SK-N-SH treated with all-trans-retinoic acid at 6 μM for 48 hours (cell line): ENCODE measurements at regions not wholly inside any gene's neighbourhood (a gene's known extent, or its start where the extent isn't known, plus 50 kb on each side); places are given as distances from the start of the nearest gene placed in this dataset.
"Not testable (repeated sequence)": the region's sequence is repeated elsewhere in the genome, so short reads cannot be mapped to it uniquely, and the experiment has no call there.

Experiments
- ATAC-seq: fragments of 200-7000 bp; cut with Tn5 transposase; 3 replicates; pipeline ENCODE4 v1.9.1; 2020; ENCODE audit warnings: mild to moderate bottlenecking, moderate library complexity
- ARNTL ChIP-seq: fragments of 450-650 bp; formaldehyde crosslinking; IDR thresholded peaks from 2 replicates; pipeline ENCODE4 v1.5.0; 2020; ENCODE audit warnings: low read depth, mild to moderate bottlenecking, moderate library complexity, borderline replicate concordance
- BACH2 ChIP-seq: fragments of 250-450 bp; sonication (Bioruptor Pico); IDR thresholded peaks from 2 replicates; pipeline ENCODE4 v1.9.0; 2021; ENCODE audit warnings: mild to moderate bottlenecking, borderline replicate concordance
- CSDC2 ChIP-seq: fragments of 250-450 bp; sonication (Bioruptor Pico); IDR thresholded peaks from 2 replicates; pipeline ENCODE4 v1.5.0; 2020; ENCODE audit warnings: mild to moderate bottlenecking, moderate library complexity
- ESRRG ChIP-seq: fragments of 250-450 bp; sonication (Bioruptor Pico); IDR thresholded peaks from 2 replicates; pipeline ENCODE4 v1.6.1; 2021; ENCODE audit warnings: mild to moderate bottlenecking
- GLIS3 ChIP-seq: fragments of 250-450 bp; sonication (Bioruptor Pico); IDR thresholded peaks from 2 replicates; pipeline ENCODE4 v1.5.0; 2020; ENCODE audit warnings: mild to moderate bottlenecking, moderate library complexity
- ISL1 ChIP-seq: fragments of 250-450 bp; sonication (Bioruptor Pico); IDR thresholded peaks from 2 replicates; pipeline ENCODE4 v2.1.2; 2022; ENCODE audit warnings: mild to moderate bottlenecking, moderate library complexity
- OSR1 ChIP-seq: fragments of 250-450 bp; sonication (Bioruptor Pico); IDR thresholded peaks from 2 replicates; pipeline ENCODE4 v1.8.0; 2022; ENCODE audit warnings: moderate library complexity, mild to moderate bottlenecking, inconsistent platforms
- POU6F1 ChIP-seq: fragments of 250-450 bp; sonication (Bioruptor Pico); IDR thresholded peaks from 2 replicates; pipeline ENCODE4 v1.8.0; 2021; ENCODE audit warnings: low read depth, mild to moderate bottlenecking, moderate library complexity, borderline replicate concordance
- PPARA ChIP-seq: fragments of 250-450 bp; sonication (Bioruptor Pico); IDR thresholded peaks from 2 replicates; pipeline ENCODE4 v1.5.0; 2020; ENCODE audit warnings: mild to moderate bottlenecking, borderline replicate concordance
- RARB ChIP-seq: fragments of 250-450 bp; sonication (Bioruptor Pico); IDR thresholded peaks from 2 replicates; pipeline ENCODE4 v1.8.0; 2021; ENCODE audit warnings: mild to moderate bottlenecking, moderate library complexity
- SNAI2 ChIP-seq: fragments of 250-450 bp; sonication (Bioruptor Pico); IDR thresholded peaks from 2 replicates; pipeline ENCODE4 v1.5.0; 2020; ENCODE audit warnings: mild to moderate bottlenecking, moderate library complexity
- TCF4 ChIP-seq: fragments of 250-450 bp; sonication (Bioruptor Pico); IDR thresholded peaks from 2 replicates; pipeline ENCODE4 v1.8.0; 2021; ENCODE audit warnings: mild to moderate bottlenecking, moderate library complexity, borderline replicate concordance
- ZC3H10 ChIP-seq: fragments of 250-450 bp; sonication (Bioruptor Pico); IDR thresholded peaks from 2 replicates; pipeline ENCODE4 v1.5.1; 2021; ENCODE audit warnings: mild to moderate bottlenecking, moderate library complexity
- ZFP3 ChIP-seq: fragments of 250-450 bp; sonication (Bioruptor Pico); IDR thresholded peaks from 2 replicates; pipeline ENCODE4 v1.5.0; 2020; ENCODE audit warnings: mild to moderate bottlenecking, moderate library complexity
- ZFP30 ChIP-seq: fragments of 450-650 bp; formaldehyde crosslinking; IDR thresholded peaks from 2 replicates; pipeline ENCODE4 v1.5.0; 2022; ENCODE audit warnings: mild to moderate bottlenecking, moderate library complexity
- ZNF565 ChIP-seq: fragments of 450-650 bp; formaldehyde crosslinking; conservative IDR thresholded peaks from 2 replicates; pipeline ENCODE4 v1.5.0; 2020; ENCODE audit warnings: low read depth, mild to moderate bottlenecking, moderate library complexity
- ZNF70 ChIP-seq: fragments of 450-650 bp; formaldehyde crosslinking; IDR thresholded peaks from 2 replicates; pipeline ENCODE4 v1.5.0; 2020; ENCODE audit warnings: mild to moderate bottlenecking, moderate library complexity
- ZNF8 ChIP-seq: fragments of 450-650 bp; formaldehyde crosslinking; IDR thresholded peaks from 2 replicates; pipeline ENCODE4 v1.5.0; 2020; ENCODE audit warnings: mild to moderate bottlenecking, moderate library complexity
- TF ChIP-seq, protein P1 (sequence below): fragments of 250-450 bp; sonication (Bioruptor Pico); IDR thresholded peaks from 2 replicates; pipeline ENCODE4 v1.5.1; 2021; ENCODE audit warnings: mild to moderate bottlenecking, moderate library complexity
- TF ChIP-seq, protein P2 (sequence below): fragments of 250-450 bp; sonication (Bioruptor Pico); IDR thresholded peaks from 2 replicates; pipeline ENCODE4 v1.8.0; 2020; ENCODE audit warnings: mild to moderate bottlenecking, moderate library complexity, borderline replicate concordance

GRCh38 chr1:183739082-183739481, 65.8 kb upstream of the RGL1 start:
- ATAC-seq: peak; percentile 40; the same call in 2 of the 3 replicates
- TF ChIP-seq ZNF70 (CRISPR knock-in tag) (no peak), GLIS3 (no peak), ESRRG (no peak), TCF4 (CRISPR knock-in tag) (no peak), CSDC2 (CRISPR knock-in tag) (no peak), PPARA (CRISPR knock-in tag) (no peak), RARB (no peak), BACH2 (CRISPR knock-in tag) (no peak), ARNTL (no peak), ZNF565 (CRISPR knock-in tag) (no peak), ZFP30 (no peak), ZC3H10 (CRISPR knock-in tag) (no peak), POU6F1 (no peak), SNAI2 (no peak), ZNF8 (CRISPR knock-in tag) (no peak), ZFP3 (no peak), OSR1 (CRISPR knock-in tag) (no peak), ISL1 (CRISPR knock-in tag) (no peak)
- TF ChIP-seq, protein P1, sequence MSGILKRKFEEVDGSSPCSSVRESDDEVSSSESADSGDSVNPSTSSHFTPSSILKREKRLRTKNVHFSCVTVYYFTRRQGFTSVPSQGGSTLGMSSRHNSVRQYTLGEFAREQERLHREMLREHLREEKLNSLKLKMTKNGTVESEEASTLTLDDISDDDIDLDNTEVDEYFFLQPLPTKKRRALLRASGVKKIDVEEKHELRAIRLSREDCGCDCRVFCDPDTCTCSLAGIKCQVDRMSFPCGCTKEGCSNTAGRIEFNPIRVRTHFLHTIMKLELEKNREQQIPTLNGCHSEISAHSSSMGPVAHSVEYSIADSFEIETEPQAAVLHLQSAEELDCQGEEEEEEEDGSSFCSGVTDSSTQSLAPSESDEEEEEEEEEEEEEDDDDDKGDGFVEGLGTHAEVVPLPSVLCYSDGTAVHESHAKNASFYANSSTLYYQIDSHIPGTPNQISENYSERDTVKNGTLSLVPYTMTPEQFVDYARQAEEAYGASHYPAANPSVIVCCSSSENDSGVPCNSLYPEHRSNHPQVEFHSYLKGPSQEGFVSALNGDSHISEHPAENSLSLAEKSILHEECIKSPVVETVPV (CRISPR knock-in tag): no peak
- TF ChIP-seq, protein P2, sequence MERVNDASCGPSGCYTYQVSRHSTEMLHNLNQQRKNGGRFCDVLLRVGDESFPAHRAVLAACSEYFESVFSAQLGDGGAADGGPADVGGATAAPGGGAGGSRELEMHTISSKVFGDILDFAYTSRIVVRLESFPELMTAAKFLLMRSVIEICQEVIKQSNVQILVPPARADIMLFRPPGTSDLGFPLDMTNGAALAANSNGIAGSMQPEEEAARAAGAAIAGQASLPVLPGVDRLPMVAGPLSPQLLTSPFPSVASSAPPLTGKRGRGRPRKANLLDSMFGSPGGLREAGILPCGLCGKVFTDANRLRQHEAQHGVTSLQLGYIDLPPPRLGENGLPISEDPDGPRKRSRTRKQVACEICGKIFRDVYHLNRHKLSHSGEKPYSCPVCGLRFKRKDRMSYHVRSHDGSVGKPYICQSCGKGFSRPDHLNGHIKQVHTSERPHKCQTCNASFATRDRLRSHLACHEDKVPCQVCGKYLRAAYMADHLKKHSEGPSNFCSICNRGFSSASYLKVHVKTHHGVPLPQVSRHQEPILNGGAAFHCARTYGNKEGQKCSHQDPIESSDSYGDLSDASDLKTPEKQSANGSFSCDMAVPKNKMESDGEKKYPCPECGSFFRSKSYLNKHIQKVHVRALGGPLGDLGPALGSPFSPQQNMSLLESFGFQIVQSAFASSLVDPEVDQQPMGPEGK (CRISPR knock-in tag): no peak

DNA sequence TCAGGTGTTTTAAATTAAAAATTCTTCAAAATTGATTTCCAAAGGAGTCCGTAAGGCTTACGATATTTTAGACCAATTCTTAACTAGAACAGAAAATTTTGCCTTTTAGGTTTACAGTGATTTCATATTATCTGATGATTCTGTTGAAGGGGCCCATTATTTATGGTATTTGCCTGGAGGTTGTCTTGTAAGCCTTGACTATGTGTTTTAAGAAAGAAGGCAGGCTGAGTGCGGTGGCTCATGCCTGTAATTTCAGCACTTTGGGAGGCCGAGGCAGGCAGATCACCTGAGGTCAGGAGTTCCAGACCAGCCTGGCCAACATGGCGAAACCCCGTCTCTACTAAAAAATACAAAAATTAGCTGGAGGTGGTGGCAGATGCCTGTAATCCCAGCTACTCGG, 67.0 kb upstream of the RGL1 start:
- not testable (repeated sequence) for ATAC-seq

DNA sequence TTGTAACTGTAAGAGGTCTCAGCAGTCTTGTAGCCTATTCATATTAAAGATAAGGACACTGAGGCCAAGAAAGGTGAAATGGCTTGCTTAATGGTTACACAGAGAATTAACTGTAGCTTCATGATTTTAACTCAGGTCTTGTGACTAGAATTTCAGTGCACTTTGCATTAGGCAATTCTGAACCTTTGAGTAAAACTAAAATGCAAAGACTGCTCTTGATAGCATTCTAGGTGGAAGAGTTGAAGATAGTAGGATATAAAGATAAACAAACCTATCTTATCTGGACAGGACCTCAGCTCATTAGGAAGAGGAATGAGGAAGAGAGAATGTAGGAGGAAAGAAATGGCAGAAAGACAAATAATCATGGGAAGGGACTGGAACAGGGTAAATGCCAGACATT, 68.6 kb upstream of the RGL1 start:
- TF ChIP-seq, protein P1 (CRISPR knock-in tag): no peak
- TF ChIP-seq ESRRG (no peak), BACH2 (CRISPR knock-in tag) (no peak), ZNF8 (CRISPR knock-in tag) (no peak), GLIS3 (no peak), TCF4 (CRISPR knock-in tag) (no peak), ZNF565 (CRISPR knock-in tag) (no peak), ZC3H10 (CRISPR knock-in tag) (no peak), ZFP3 (no peak), OSR1 (CRISPR knock-in tag) (no peak), POU6F1 (no peak), PPARA (CRISPR knock-in tag) (no peak)
- TF ChIP-seq, protein P2 (CRISPR knock-in tag): no peak
- no peak for ATAC-seq
